Endothelial cell of umbilical vein (primary cell): ENCODE measurements at regions not wholly inside any gene's neighbourhood (a gene's known extent, or its start where the extent isn't known, plus 50 kb on each side); places are given as distances from the start of the nearest gene placed in this dataset.

Experiments used
- BruUV-seq: library from RNA; stranded (reverse); fragments of 400-500 nt; replicated peaks from 2 replicates; lab custom pipeline; 2021; lab: Mats Ljungman, UMichigan
- CTCF ChIA-PET: fragments of 300-600, 350-600 bp; sonication (Branson Sonifier 250); formaldehyde crosslinking; loops from one replicate; lab custom pipeline; 2021; ENCODE audit warnings: antibody characterized with exemption, inconsistent platforms; lab: Charles Lee
- POLR2A ChIA-PET: fragments of 300-600, 350-600 bp; sonication (Branson Sonifier 250); formaldehyde crosslinking; loops from one replicate; lab custom pipeline; 2021; ENCODE audit warnings: antibody characterized with exemption, inconsistent platforms; lab: Charles Lee
- DNase-seq: peaks from one replicate; pipeline ENCODE4 v3.0.0-alpha.2; 2011; ENCODE audit warnings: low read depth, low spot score
- FAIRE-seq: peaks from 2 replicates; lab custom pipeline; 2011; peaks lifted over from hg19 to GRCh38; lab: Jason Lieb, UNC
- H2AFZ ChIP-seq: 2 replicates; pipeline ENCODE4 v1.6.0; 2012; ENCODE audit warnings: low read depth, low read length, control low read depth, inconsistent platforms
- H3K27ac ChIP-seq: 2 replicates; pipeline ENCODE4 v1.5.1; 2011; ENCODE audit warnings: low read depth, mild to moderate bottlenecking, control low read depth, low read length, moderate library complexity; ENCODE audit not compliant: insufficient read depth
- H3K27me3 ChIP-seq, 2 experiments: 2 replicates each; pipeline versions ENCODE4 v1.6.0 to v1.6.1; 2011; ENCODE audit warnings: low read length in 2 of 2, mixed read lengths in 1 of 2; ENCODE audit not compliant: control insufficient read depth in 2 of 2, insufficient read depth in 2 of 2
- H3K36me3 ChIP-seq, 2 experiments: 2 replicates in 1 of 2; 3 replicates in 1 of 2; pipeline ENCODE4 v1.5.1; 2011; ENCODE audit warnings: low read length in 2 of 2, mild to moderate bottlenecking in 1 of 2, moderate library complexity in 1 of 2; ENCODE audit not compliant: control insufficient read depth in 2 of 2, insufficient read depth in 2 of 2; ENCODE audit errors: extremely low read depth in 1 of 2
- H3K4me1 ChIP-seq: 3 replicates; pipeline ENCODE4 v1.5.1; 2011; ENCODE audit warnings: mild to moderate bottlenecking, low read length; ENCODE audit not compliant: control insufficient read depth, insufficient read depth; ENCODE audit errors: extremely low read depth
- H3K4me2 ChIP-seq: 2 replicates; pipeline ENCODE4 v1.6.1; 2011; ENCODE audit warnings: low read length, control low read depth, mixed read lengths; ENCODE audit not compliant: insufficient read depth
- H3K4me3 ChIP-seq, 3 experiments: fragments of 200-600 bp in 1 of 3; sonication (generic), shearing (Covaris generic) in 1 of 3; replicated peaks in 1 of 3; 2 replicates each; pipeline ENCODE4 v1.5.1; 2011 to 2016; ENCODE audit warnings: control low read depth in 3 of 3, low read length in 3 of 3, mild to moderate bottlenecking in 2 of 3, inconsistent platforms in 1 of 3, low read depth in 1 of 3, moderate library complexity in 1 of 3; ENCODE audit not compliant: insufficient read depth in 1 of 3
- H3K79me2 ChIP-seq: 2 replicates; pipeline ENCODE4 v1.6.0; 2012; ENCODE audit warnings: low read length, inconsistent platforms; ENCODE audit not compliant: control insufficient read depth, insufficient read depth
- H3K9ac ChIP-seq: replicated peaks from 2 replicates; pipeline ENCODE3; 2011; ENCODE audit warnings: low read length, control low read depth; ENCODE audit not compliant: insufficient read depth; ENCODE audit errors: extremely low read depth
- H3K9me1 ChIP-seq: replicated peaks from 3 replicates; pipeline ENCODE4 v1.6.0; 2011; ENCODE audit warnings: mild to moderate bottlenecking, low read length; ENCODE audit not compliant: control insufficient read depth, insufficient read depth; ENCODE audit errors: extremely low read depth
- H3K9me3 ChIP-seq: replicated peaks from 2 replicates; pipeline ENCODE4 v1.5.1; 2012; ENCODE audit warnings: low read length, inconsistent platforms; ENCODE audit not compliant: control insufficient read depth, insufficient read depth
- H4K20me1 ChIP-seq: replicated peaks from 2 replicates; pipeline ENCODE3; 2011; ENCODE audit warnings: mild to moderate bottlenecking, low read length; ENCODE audit not compliant: control insufficient read depth, insufficient read depth; ENCODE audit errors: extremely low read depth
- CTCF ChIP-seq, 2 donors: IDR thresholded peaks; 1 replicate in 1 of 2; 2 replicates in 1 of 2; pipeline ENCODE4 v1.5.1; 2011; ENCODE audit warnings: low read length in 2 of 2, mild to moderate bottlenecking in 2 of 2, moderate library complexity in 2 of 2, control low read depth in 1 of 2, inconsistent platforms in 1 of 2, low read depth in 1 of 2; ENCODE audit not compliant: insufficient read depth in 1 of 2; ENCODE audit errors: extremely low read depth in 1 of 2
- EZH2 ChIP-seq: IDR thresholded peaks from 2 replicates; pipeline ENCODE4 v1.6.1; 2012; ENCODE audit warnings: borderline replicate concordance, low read depth, mild to moderate bottlenecking, moderate library complexity, low read length, inconsistent platforms; ENCODE audit not compliant: severe bottlenecking
- FOS ChIP-seq: IDR thresholded peaks from 2 replicates; pipeline ENCODE4 v1.6.1; 2011; ENCODE audit warnings: mild to moderate bottlenecking, low read length, moderate library complexity, borderline replicate concordance; ENCODE audit not compliant: insufficient read depth
- GATA2 ChIP-seq: IDR thresholded peaks from 2 replicates; pipeline ENCODE4 v1.7.0; 2011; ENCODE audit warnings: low read depth, mild to moderate bottlenecking, moderate library complexity, mixed read lengths, low read length; ENCODE audit not compliant: insufficient read length, insufficient read depth
- JUN ChIP-seq: IDR thresholded peaks from 2 replicates; pipeline ENCODE4 v1.6.1; 2011; ENCODE audit warnings: borderline replicate concordance, low read depth; ENCODE audit not compliant: insufficient read length, insufficient read depth
- MAX ChIP-seq: IDR thresholded peaks from 2 replicates; pipeline ENCODE4 v1.6.1; 2011; ENCODE audit not compliant: insufficient read depth, insufficient read length
- MYC ChIP-seq: IDR thresholded peaks from one replicate; pipeline ENCODE4 v1.6.1; 2011; ENCODE audit warnings: mild to moderate bottlenecking, low read depth, low read length
- POLR2A ChIP-seq: IDR thresholded peaks from 2 replicates; pipeline ENCODE4 v1.6.1; 2012; ENCODE audit warnings: low read depth, mild to moderate bottlenecking, control low read depth, low read length
- POLR2AphosphoS5 ChIP-seq: IDR thresholded peaks from 2 replicates; pipeline ENCODE4 v1.6.1; 2012; ENCODE audit warnings: low read depth, mild to moderate bottlenecking, control low read depth, low read length, moderate library complexity; ENCODE audit not compliant: insufficient read depth
- dilution Hi-C: fragments of 300-500 bp; cut with MboI; formaldehyde crosslinking; loops from one replicate; pipeline ENCODE4 v1.15.0; 2019; ENCODE audit warnings: low sequenced_read_pairs; ENCODE audit not compliant: extremely low pct_ligation_motif_present
- intact Hi-C: fragments of 100-400 bp; cut with micrococcal nuclease; formaldehyde crosslinking; loops from one replicate; pipeline ENCODE4 v1.10.0; 2022

GRCh38 chr2:207371877-207372276 lies 157.9 kb upstream of the CREB1 start:
- no peaks in the 10 kb centered on the region for H3K27me3 ChIP-seq
- dilution Hi-C loops (no loop called here), intact Hi-C loops (no loop called here)
- DNase-seq (no peak), FAIRE-seq (no peak)
- no peaks in the 10 kb centered on the region for H3K36me3 ChIP-seq
- no peak for TF ChIP-seq GATA2
- TF ChIP-seq JUN = no peak
- TF ChIP-seq FOS = no peak
- no peak for TF ChIP-seq POLR2AphosphoS5
- TF ChIP-seq EZH2 = no peak
- no peak for TF ChIP-seq MAX
- TF ChIP-seq CTCF (IDR thresholded peaks at IDR 0.05; ENCODE audit: extremely low read depth in 1 of 2, insufficient read depth in 1 of 2, low read depth in 1 of 2, low read length in 2 of 2) = no peak
- TF ChIP-seq MYC = no peak
- TF ChIP-seq POLR2A = no peak
- no peaks in the 10 kb centered on the region for H3K9me1 ChIP-seq
- no peaks in the 10 kb centered on the region for H3K4me1 ChIP-seq
- no peak overlapping the region for H3K27ac ChIP-seq
- no TSS peak for BruUV-seq
- no peak overlapping the region for H3K9ac ChIP-seq
- H3K79me2 ChIP-seq = no peaks in the 10 kb centered on the region
- no peak overlapping the region for H2AFZ ChIP-seq
- no peak overlapping the region for H3K4me2 ChIP-seq
- CTCF ChIA-PET = no interaction called here
- H4K20me1 ChIP-seq = no peaks in the 10 kb centered on the region
- no peak overlapping the region for H3K4me3 ChIP-seq
- POLR2A ChIA-PET = no interaction called here
- H3K9me3 ChIP-seq = no peaks in the 10 kb centered on the region
